Loucy (cell line): ENCODE measurements at regions not wholly inside any gene's neighbourhood (a gene's known extent, or its start where the extent isn't known, plus 50 kb on each side); places are given as distances from the start of the nearest gene placed in this dataset.

Source experiments
- H2AFZ ChIP-seq: fragments of 200-600 bp; sonication (generic); 2 replicates; pipeline ENCODE4 v1.6.0; 2016; ENCODE audit warnings: antibody characterized with exemption, mild to moderate bottlenecking, low read length, moderate library complexity
- H3F3A ChIP-seq: fragments of 200-600 bp; 2 replicates; pipeline ENCODE4 v1.6.0; 2016; ENCODE audit warnings: antibody characterized with exemption, low read depth, mild to moderate bottlenecking
- H3K27me3 ChIP-seq: fragments of 200-600 bp; sonication (generic); 2 replicates; pipeline ENCODE4 v1.6.1; 2014; ENCODE audit warnings: low read length, mild to moderate bottlenecking; ENCODE audit not compliant: insufficient read depth, poor library complexity, severe bottlenecking
- H3K36me3 ChIP-seq: fragments of 200-600 bp; sonication (generic); 2 replicates; pipeline ENCODE4 v1.6.1; 2016; ENCODE audit warnings: low read length; ENCODE audit not compliant: insufficient read depth
- H3K4me1 ChIP-seq: fragments of 200-600 bp; sonication (generic); 2 replicates; pipeline ENCODE4 v1.5.1; 2014; ENCODE audit warnings: low read length, mild to moderate bottlenecking; ENCODE audit not compliant: insufficient read depth, poor library complexity, severe bottlenecking
- H3K4me2 ChIP-seq: fragments of 200-600 bp; sonication (generic); 2 replicates; pipeline ENCODE4 v1.6.0; 2014; ENCODE audit warnings: antibody characterized with exemption, low read length, low read depth, mild to moderate bottlenecking; ENCODE audit not compliant: poor library complexity, severe bottlenecking
- H3K4me3 ChIP-seq: fragments of 200-600 bp; sonication (generic); 2 replicates; pipeline ENCODE4 v1.5.1; 2014; ENCODE audit warnings: low read length, mild to moderate bottlenecking, mixed read lengths; ENCODE audit not compliant: poor library complexity, severe bottlenecking
- H3K79me2 ChIP-seq: fragments of 200-600 bp; sonication (generic); 2 replicates; pipeline ENCODE4 v1.6.1; 2014; ENCODE audit warnings: low read length; ENCODE audit not compliant: insufficient read depth
- H3K9ac ChIP-seq: fragments of 200-600 bp; sonication (generic); 2 replicates; pipeline ENCODE4 v1.6.0; 2014; ENCODE audit warnings: mild to moderate bottlenecking, low read depth, low read length, moderate library complexity; ENCODE audit not compliant: poor library complexity, severe bottlenecking
- H3K9me2 ChIP-seq: fragments of 200-600 bp; sonication (generic); replicated peaks from 2 replicates; pipeline ENCODE4 v1.6.1; 2016; ENCODE audit warnings: low read depth, low read length, mixed read lengths
- H3K9me3 ChIP-seq: fragments of 200-600 bp; sonication (generic); 2 replicates; pipeline ENCODE4 v1.6.1; 2014; ENCODE audit warnings: mild to moderate bottlenecking, antibody characterized with exemption, low read length, low read depth; ENCODE audit not compliant: insufficient read depth
- H4K20me1 ChIP-seq: fragments of 200-600 bp; sonication (generic); 2 replicates; pipeline ENCODE4 v1.6.0; 2014; ENCODE audit warnings: antibody characterized with exemption, low read length, mild to moderate bottlenecking; ENCODE audit not compliant: insufficient read depth, poor library complexity, severe bottlenecking
- EZH2phosphoT487 ChIP-seq: fragments of 200-600 bp; IDR thresholded peaks from 2 replicates; pipeline ENCODE4 v1.6.1; 2018; ENCODE audit warnings: antibody characterized with exemption, mild to moderate bottlenecking, moderate library complexity, borderline replicate concordance
- TF ChIP-seq, protein P1 (sequence below): fragments of 200-600 bp; sonication (generic); conservative IDR thresholded peaks from 2 replicates; pipeline ENCODE4 v1.5.1; 2014; ENCODE audit warnings: mild to moderate bottlenecking, antibody characterized with exemption, low read length

- Histone ChIP-seq H4K20me1 (no peaks in the 10 kb centered on the region), H3K79me2 (no peaks in the 10 kb centered on the region), H3K4me1 (no peaks in the 10 kb centered on the region), H3K36me3 (no peaks in the 10 kb centered on the region), H3K27me3 (no peaks in the 10 kb centered on the region), H3K4me2 (no peak overlapping the region), H3K9ac (no peak overlapping the region), H3F3A (no peaks in the 10 kb centered on the region), H3K4me3 (no peak overlapping the region), H2AFZ (no peak overlapping the region), H3K9me2 (no peaks in the 10 kb centered on the region), H3K9me3 (no peaks in the 10 kb centered on the region)
- no peak for TF ChIP-seq EZH2phosphoT487
- TF ChIP-seq, protein P1, sequence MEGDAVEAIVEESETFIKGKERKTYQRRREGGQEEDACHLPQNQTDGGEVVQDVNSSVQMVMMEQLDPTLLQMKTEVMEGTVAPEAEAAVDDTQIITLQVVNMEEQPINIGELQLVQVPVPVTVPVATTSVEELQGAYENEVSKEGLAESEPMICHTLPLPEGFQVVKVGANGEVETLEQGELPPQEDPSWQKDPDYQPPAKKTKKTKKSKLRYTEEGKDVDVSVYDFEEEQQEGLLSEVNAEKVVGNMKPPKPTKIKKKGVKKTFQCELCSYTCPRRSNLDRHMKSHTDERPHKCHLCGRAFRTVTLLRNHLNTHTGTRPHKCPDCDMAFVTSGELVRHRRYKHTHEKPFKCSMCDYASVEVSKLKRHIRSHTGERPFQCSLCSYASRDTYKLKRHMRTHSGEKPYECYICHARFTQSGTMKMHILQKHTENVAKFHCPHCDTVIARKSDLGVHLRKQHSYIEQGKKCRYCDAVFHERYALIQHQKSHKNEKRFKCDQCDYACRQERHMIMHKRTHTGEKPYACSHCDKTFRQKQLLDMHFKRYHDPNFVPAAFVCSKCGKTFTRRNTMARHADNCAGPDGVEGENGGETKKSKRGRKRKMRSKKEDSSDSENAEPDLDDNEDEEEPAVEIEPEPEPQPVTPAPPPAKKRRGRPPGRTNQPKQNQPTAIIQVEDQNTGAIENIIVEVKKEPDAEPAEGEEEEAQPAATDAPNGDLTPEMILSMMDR, result no peak
Measured at GRCh38 chr4:170662250-170662649, 572.5 kb upstream of the AADAT start.

DNA sequence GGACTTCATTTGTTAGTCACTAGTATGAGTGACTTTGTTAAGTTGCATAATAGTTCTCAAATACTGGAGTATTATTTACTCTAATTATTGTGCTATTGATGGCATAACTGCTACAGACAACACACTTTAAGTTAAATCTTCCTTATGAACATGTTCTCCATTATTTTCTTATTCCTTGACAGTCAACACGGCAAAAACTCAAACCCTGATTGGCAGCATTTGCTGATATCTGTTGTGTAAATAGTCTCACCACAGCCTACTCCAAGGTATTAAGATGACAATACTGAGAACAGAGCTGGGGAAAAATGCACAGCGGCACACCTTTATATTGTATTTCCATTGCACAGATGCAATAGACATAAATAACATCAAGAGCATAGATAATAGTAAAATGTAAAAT is 568.0 kb upstream of the AADAT start:
- no peak overlapping the region for H2AFZ ChIP-seq
- H3K36me3 ChIP-seq, result no peaks in the 10 kb centered on the region
- no peaks in the 10 kb centered on the region for H3F3A ChIP-seq
- H3K4me1 ChIP-seq, result no peaks in the 10 kb centered on the region
- H3K79me2 ChIP-seq, result no peaks in the 10 kb centered on the region
- H3K9ac ChIP-seq, result no peak overlapping the region
- no peaks in the 10 kb centered on the region for H4K20me1 ChIP-seq
- no peaks in the 10 kb centered on the region for H3K27me3 ChIP-seq
- H3K9me3 ChIP-seq, result no peaks in the 10 kb centered on the region
- TF ChIP-seq, protein P1, result no peak
- no peak for TF ChIP-seq EZH2phosphoT487
- no peak overlapping the region for H3K4me3 ChIP-seq
- no peak overlapping the region for H3K4me2 ChIP-seq
- no peaks in the 10 kb centered on the region for H3K9me2 ChIP-seq

GRCh38 chr4:170656506-170656905 is 566.8 kb upstream of the AADAT start:
- Histone ChIP-seq H3K9ac (no peak overlapping the region), H3K36me3 (no peaks in the 10 kb centered on the region), H3K4me2 (no peak overlapping the region), H3K4me3 (no peak overlapping the region), H4K20me1 (no peaks in the 10 kb centered on the region), H3K79me2 (no peaks in the 10 kb centered on the region), H3K4me1 (no peaks in the 10 kb centered on the region), H2AFZ (no peak overlapping the region), H3K9me3 (no peaks in the 10 kb centered on the region), H3K9me2 (no peaks in the 10 kb centered on the region), H3K27me3 (no peaks in the 10 kb centered on the region), H3F3A (no peaks in the 10 kb centered on the region)
- no peak for TF ChIP-seq EZH2phosphoT487
- TF ChIP-seq, protein P1, result no peak
